ENCODE measurements at regions not wholly inside any gene's neighbourhood (a gene's known extent, or its start where the extent isn't known, plus 50 kb on each side); places are given as distances from the start of the nearest gene placed in this dataset.

- Histone ChIP-seq H3K4me1 (no peaks in the 10 kb centered on the region), H3K27me3 (ENCODE audit: low read depth) (no peaks in the 10 kb centered on the region), H3K4me3 (no peak overlapping the region), H3K36me3 (no peaks in the 10 kb centered on the region), H3K27ac (replicated peaks) (no peak overlapping the region), H3K9me3 (replicated peaks) (no peaks in the 10 kb centered on the region)
- no peak for TF ChIP-seq CTCF (IDR thresholded peaks at IDR 0.05; ENCODE audit: borderline replicate concordance)
- DNase-seq: no peak
- intact Hi-C loops (cut with micrococcal nuclease): no loop called here
Observed at GRCh38 chr5:145205546-145205945, 629.6 kb downstream of the PRELID2 start.

- no peak for DNase-seq
- Histone ChIP-seq H3K9me3 (replicated peaks) (no peaks in the 10 kb centered on the region), H3K27me3 (ENCODE audit: low read depth) (no peaks in the 10 kb centered on the region), H3K27ac (replicated peaks) (no peak overlapping the region), H3K4me3 (no peak overlapping the region), H3K4me1 (no peaks in the 10 kb centered on the region), H3K36me3 (no peaks in the 10 kb centered on the region)
- intact Hi-C loops (cut with micrococcal nuclease): no loop called here
- TF ChIP-seq CTCF (IDR thresholded peaks at IDR 0.05; ENCODE audit: borderline replicate concordance): no peak
Observed at GRCh38 chr5:145204743-145205142, 630.4 kb downstream of the PRELID2 start.

GRCh38 chr5:145203193-145203592 lies 631.9 kb downstream of the PRELID2 start:
- intact Hi-C loops (cut with micrococcal nuclease): no loop called here
- Histone ChIP-seq H3K36me3 (no peaks in the 10 kb centered on the region), H3K27ac (replicated peaks) (no peak overlapping the region), H3K9me3 (replicated peaks) (no peaks in the 10 kb centered on the region), H3K4me3 (no peak overlapping the region), H3K27me3 (ENCODE audit: low read depth) (no peaks in the 10 kb centered on the region), H3K4me1 (no peaks in the 10 kb centered on the region)
- no peak for DNase-seq
- TF ChIP-seq CTCF (IDR thresholded peaks at IDR 0.05; ENCODE audit: borderline replicate concordance): no peak

GRCh38 chr5:145198525-145199260 lies 636.4 kb downstream of the PRELID2 start:
- Histone ChIP-seq H3K27me3 (ENCODE audit: low read depth) (no peaks in the 10 kb centered on the region), H3K27ac (replicated peaks) (no peak overlapping the region), H3K9me3 (replicated peaks) (no peaks in the 10 kb centered on the region), H3K4me3 (no peak overlapping the region), H3K36me3 (no peaks in the 10 kb centered on the region), H3K4me1 (no peaks in the 10 kb centered on the region)
- no peak for TF ChIP-seq CTCF (IDR thresholded peaks at IDR 0.05; ENCODE audit: borderline replicate concordance)
- no peak for DNase-seq
- intact Hi-C loops (cut with micrococcal nuclease): no loop called here

- intact Hi-C loops (cut with micrococcal nuclease): no loop called here
Observed at GRCh38 chr5:145189746-145190145, 645.4 kb downstream of the PRELID2 start.

More at GRCh38 chr5:145189746-145190145, 645.4 kb downstream of the PRELID2 start:
- Histone ChIP-seq H3K4me1 (no peaks in the 10 kb centered on the region), H3K27me3 (ENCODE audit: low read depth) (no peaks in the 10 kb centered on the region), H3K9me3 (replicated peaks) (no peaks in the 10 kb centered on the region), H3K27ac (replicated peaks) (no peak overlapping the region), H3K4me3 (no peak overlapping the region), H3K36me3 (no peaks in the 10 kb centered on the region)
- no peak for DNase-seq
- no peak for TF ChIP-seq CTCF (IDR thresholded peaks at IDR 0.05; ENCODE audit: borderline replicate concordance)
